OCI-LY7 (cell line): ENCODE measurements at regions not wholly inside any gene's neighbourhood (a gene's known extent, or its start where the extent isn't known, plus 50 kb on each side); places are given as distances from the start of the nearest gene placed in this dataset.

Experiments used
- BruUV-seq: library from RNA; stranded (reverse); fragments of 400-500 nt; replicated peaks from 2 replicates; lab custom pipeline; 2021; lab: Mats Ljungman, UMichigan
- CTCF ChIA-PET: fragments of 300-600 bp; sonication (Branson Sonifier 250); formaldehyde crosslinking; loops from one replicate; lab custom pipeline; 2022; ENCODE audit warnings: antibody characterized with exemption; ENCODE audit not compliant: unreplicated experiment; lab: Charles Lee
- POLR2A ChIA-PET: fragments of 300-600 bp; sonication (Branson Sonifier 250); formaldehyde crosslinking; loops from one replicate; lab custom pipeline; 2022; ENCODE audit warnings: antibody characterized with exemption; lab: Charles Lee
- DNase-seq: peaks from one replicate; pipeline ENCODE4 v3.0.0-alpha.2; 2015; ENCODE audit warnings: low spot score
- H2AFZ ChIP-seq: fragments of 200-600 bp; sonication (generic), shearing (Covaris generic); 2 replicates; pipeline ENCODE4 v1.6.1; 2014; ENCODE audit warnings: mild to moderate bottlenecking, antibody characterized with exemption, low read length, moderate library complexity
- H3K27ac ChIP-seq: fragments of 200-600 bp; sonication (generic); 2 replicates; pipeline ENCODE4 v1.5.1; 2014; ENCODE audit warnings: mixed run types, low read depth, mild to moderate bottlenecking, moderate library complexity, low read length, inconsistent platforms; ENCODE audit not compliant: poor library complexity, severe bottlenecking
- H3K36me3 ChIP-seq: fragments of 200-600 bp; sonication (generic); 2 replicates; pipeline ENCODE4 v1.6.1; 2014; ENCODE audit warnings: mild to moderate bottlenecking, antibody characterized with exemption, low read length, moderate library complexity, mixed read lengths; ENCODE audit not compliant: insufficient read depth
- H3K4me1 ChIP-seq: fragments of 200-600 bp; sonication (generic); 2 replicates; pipeline ENCODE4 v1.5.1; 2014; ENCODE audit warnings: mild to moderate bottlenecking, low read length; ENCODE audit not compliant: insufficient read depth, poor library complexity, severe bottlenecking
- H3K4me2 ChIP-seq: fragments of 200-600 bp; sonication (generic); 2 replicates; pipeline ENCODE4 v1.6.1; 2014; ENCODE audit warnings: mild to moderate bottlenecking, low read length
- H3K4me3 ChIP-seq: fragments of 200-600 bp; sonication (generic); 2 replicates; pipeline ENCODE4 v1.5.1; 2014; ENCODE audit warnings: mild to moderate bottlenecking, low read depth, low read length; ENCODE audit not compliant: poor library complexity, severe bottlenecking
- H3K79me2 ChIP-seq: fragments of 200-600 bp; sonication (generic); 2 replicates; pipeline ENCODE4 v1.6.1; 2016; ENCODE audit warnings: low read depth, mild to moderate bottlenecking, low read length, moderate library complexity, mixed read lengths; ENCODE audit not compliant: insufficient read depth
- H3K9me2 ChIP-seq: fragments of 200-600 bp; sonication (generic); 2 replicates; pipeline ENCODE4 v1.6.1; 2016; ENCODE audit warnings: mild to moderate bottlenecking, low read length, mixed read lengths; ENCODE audit not compliant: insufficient read depth
- H3K9me3 ChIP-seq: fragments of 200-600 bp; sonication (generic); 2 replicates; pipeline ENCODE4 v1.6.1; 2014; ENCODE audit warnings: mild to moderate bottlenecking, mixed run types, low read length, mixed read lengths
- H4K20me1 ChIP-seq: fragments of 200-600 bp; sonication (generic); 2 replicates; pipeline ENCODE4 v1.6.1; 2014; ENCODE audit warnings: mild to moderate bottlenecking, antibody characterized with exemption, low read length, moderate library complexity, mixed read lengths; ENCODE audit not compliant: insufficient read depth
- CTCF ChIP-seq: fragments of 200-600 bp; sonication (generic); conservative IDR thresholded peaks from 2 replicates; pipeline ENCODE4 v1.5.1; 2014; ENCODE audit warnings: mild to moderate bottlenecking, antibody characterized with exemption, low read length, moderate library complexity, mixed read lengths
- EZH2phosphoT487 ChIP-seq: fragments of 200-600 bp; sonication (generic); IDR thresholded peaks from 2 replicates; pipeline ENCODE4 v1.6.1; 2018; ENCODE audit warnings: low read depth, borderline replicate concordance, mild to moderate bottlenecking, mixed run types, antibody characterized with exemption, low read length, moderate library complexity, mixed read lengths
- intact Hi-C: fragments of 100-400 bp; cut with micrococcal nuclease; formaldehyde crosslinking; loops from one replicate; pipeline ENCODE4 v1.10.0; 2022; ENCODE audit not compliant: unreplicated experiment

- H3K4me3 ChIP-seq = no peak overlapping the region
- BruUV-seq = no TSS peak
- CTCF ChIA-PET = no interaction called here
- POLR2A ChIA-PET = interaction anchor here (0.7 kb wide), 1 partner anchor 17 kb away, joined by 3 read pairs; no protein-coding TSS in a partner anchor
- no peak for DNase-seq
- H3K4me2 ChIP-seq = no peak overlapping the region
- no peaks in the 10 kb centered on the region for H3K4me1 ChIP-seq
- no peaks in the 10 kb centered on the region for H3K79me2 ChIP-seq
- peak overlapping the region; percentile 46; the same call in 1 of the 2 replicates for H2AFZ ChIP-seq
- no peaks in the 10 kb centered on the region for H3K9me2 ChIP-seq
- no peak overlapping the region for H3K27ac ChIP-seq
- intact Hi-C loops = no loop called here
- H3K9me3 ChIP-seq = no peaks in the 10 kb centered on the region
- no peaks in the 10 kb centered on the region for H4K20me1 ChIP-seq
- no peaks in the 10 kb centered on the region for H3K36me3 ChIP-seq
- no peak for TF ChIP-seq EZH2phosphoT487
- no peak for TF ChIP-seq CTCF
Measured at GRCh38 chr10:29702273-29703164, 67.7 kb upstream of the SVIL start.

GRCh38 chr10:29701306-29701705 is 66.5 kb upstream of the SVIL start:
- H3K27ac ChIP-seq = no peak overlapping the region
- intact Hi-C loops = no loop called here
- no peaks in the 10 kb centered on the region for H3K79me2 ChIP-seq
- CTCF ChIA-PET = no interaction called here
- H2AFZ ChIP-seq = no peak overlapping the region
- H3K4me1 ChIP-seq = no peaks in the 10 kb centered on the region
- no peak overlapping the region for H3K4me3 ChIP-seq
- no peaks in the 10 kb centered on the region for H3K9me2 ChIP-seq
- TF ChIP-seq EZH2phosphoT487 (no peak), CTCF (no peak)
- POLR2A ChIA-PET = interaction anchor here (0.7 kb wide), 1 partner anchor 276 kb away, joined by 3 read pairs; no protein-coding TSS in a partner anchor
- no TSS peak for BruUV-seq
- no peaks in the 10 kb centered on the region for H3K36me3 ChIP-seq
- no peak for DNase-seq
- no peaks in the 10 kb centered on the region for H4K20me1 ChIP-seq
- no peak overlapping the region for H3K4me2 ChIP-seq
- no peaks in the 10 kb centered on the region for H3K9me3 ChIP-seq

- H3K27ac ChIP-seq = no peak overlapping the region
- H3K9me3 ChIP-seq = no peaks in the 10 kb centered on the region
- no peak overlapping the region for H2AFZ ChIP-seq
- no peak overlapping the region for H3K4me3 ChIP-seq
- H3K4me1 ChIP-seq = no peaks in the 10 kb centered on the region
- TF ChIP-seq CTCF = no peak
- TF ChIP-seq EZH2phosphoT487 = no peak
- DNase-seq = no peak
- H3K36me3 ChIP-seq = no peaks in the 10 kb centered on the region
- no TSS peak for BruUV-seq
- no peaks in the 10 kb centered on the region for H3K79me2 ChIP-seq
- intact Hi-C loops = no loop called here
- no peaks in the 10 kb centered on the region for H4K20me1 ChIP-seq
- no peak overlapping the region for H3K4me2 ChIP-seq
- POLR2A ChIA-PET = interaction anchor here (1.2 kb wide), 1 partner anchor 18 kb away, joined by 3 read pairs; no protein-coding TSS in a partner anchor
- no peaks in the 10 kb centered on the region for H3K9me2 ChIP-seq
- CTCF ChIA-PET = interaction anchor here (0.5 kb wide), 1 partner anchor 432 kb away, joined by 7 read pairs; no protein-coding TSS in a partner anchor
Measured at GRCh38 chr10:29699621-29700020, 64.8 kb upstream of the SVIL start.
